Tibial nerve (tissue), 4 donors: ENCODE measurements at regions not wholly inside any gene's neighbourhood (a gene's known extent, or its start where the extent isn't known, plus 50 kb on each side); places are given as distances from the start of the nearest gene placed in this dataset.

ENCODE experiments used
- CTCF ChIP-seq, 5 experiments: fragments of 200-600 bp in 3 of 5; fragments of 450-650 bp in 2 of 5; sonication (generic) in 3 of 5; IDR thresholded peaks; one replicate each; pipeline ENCODE4 v1.5.1; 2016 to 2019; ENCODE audit warnings: antibody characterized with exemption in 5 of 5, mild to moderate bottlenecking in 3 of 5, moderate library complexity in 2 of 5
- EP300 ChIP-seq, 2 donors: sonication (generic); formaldehyde crosslinking; IDR thresholded peaks; one replicate each; pipeline ENCODE4 v1.6.1; 2017; ENCODE audit warnings: antibody characterized with exemption in 2 of 2, mild to moderate bottlenecking in 1 of 2
- POLR2A ChIP-seq, 2 donors: fragments of 450-650 bp; IDR thresholded peaks; one replicate each; pipeline ENCODE4 v1.6.1; 2017; ENCODE audit warnings: antibody characterized with exemption in 2 of 2, mild to moderate bottlenecking in 2 of 2, moderate library complexity in 2 of 2

- TF ChIP-seq POLR2A (IDR thresholded peaks at IDR 0.05) (no peak), CTCF (IDR thresholded peaks at IDR 0.05) (no peak), EP300 (IDR thresholded peaks at IDR 0.05) (no peak)
Observed at GRCh38 chr12:77354766-77355362, 289.5 kb upstream of the E2F7 start.
